ENCODE measurements at regions not wholly inside any gene's neighbourhood (a gene's known extent, or its start where the extent isn't known, plus 50 kb on each side); places are given as distances from the start of the nearest gene placed in this dataset.

- TF ChIP-seq FOS (IDR thresholded peaks at IDR 0.05; ENCODE audit: low read depth, low read length) = no peak
Observed at GRCh38 chr15:38002883-38003477, 68.5 kb downstream of the TMCO5A start (continued).

GRCh38 chr15:38004218-38004861, 69.9 kb downstream of the TMCO5A start:
- WGBS, 2 experiments (ENCODE audit: extremely low coverage in 2 of 2, insufficient read length in 1 of 2) = no CpG with 5 or more reads among the region's 4 CpGs
- Histone ChIP-seq H3K79me1 (ENCODE audit: low read depth in 1 of 2, low read length in 2 of 2) (no peaks in the 10 kb centered on the region), H2BK5ac (ENCODE audit: low read depth, low read length, poor library complexity, severe bottlenecking) (no peak overlapping the region), H2AK5ac (ENCODE audit: low read depth, low read length) (no peak overlapping the region), H2BK20ac (ENCODE audit: low read depth, low read length) (no peak overlapping the region), H3K9ac (ENCODE audit: low read depth, low read length) (no peak overlapping the region), H3K36me3 (ENCODE audit: control insufficient read depth, insufficient read depth, low read length) (no peaks in the 10 kb centered on the region), H3K56ac (ENCODE audit: extremely low read depth, insufficient read depth, low read length) (no peak overlapping the region), H3K9me3 (ENCODE audit: control insufficient read depth, insufficient read depth, low read length) (no peaks in the 10 kb centered on the region), H4K8ac (ENCODE audit: low read depth in 2 of 2, low read length in 2 of 2) (no peak overlapping the region), H4K91ac (ENCODE audit: insufficient read depth, low read depth, low read length) (no peak overlapping the region), H4K20me1 (ENCODE audit: insufficient read depth, low read length) (no peaks in the 10 kb centered on the region), H3K4me3 (ENCODE audit: insufficient read depth, low read depth, low read length) (no peak overlapping the region), H2BK15ac (ENCODE audit: low read depth, low read length) (no peak overlapping the region), H3K14ac (replicated peaks; ENCODE audit: low read depth, low read length) (no peak overlapping the region), H3K9me1 (ENCODE audit: insufficient read depth, low read length) (no peaks in the 10 kb centered on the region), H3K18ac (ENCODE audit: low read depth, low read length) (no peak overlapping the region), H3K27ac (ENCODE audit: insufficient read depth, low read length) (no peak overlapping the region), H2AFZ (replicated peaks; ENCODE audit: low read length, poor library complexity) (no peak overlapping the region), H2BK120ac (ENCODE audit: low read depth, low read length) (no peak overlapping the region), H3K23ac (ENCODE audit: low read depth, low read length) (no peak overlapping the region), H4K5ac (ENCODE audit: low read depth, low read length) (no peak overlapping the region), H3K4me2 (ENCODE audit: low read depth, low read length) (no peak overlapping the region), H3K4me1 (ENCODE audit: control insufficient read depth, insufficient read depth, low read length) (no peaks in the 10 kb centered on the region; the same call in 1 of the 2 replicates), H2AK9ac (replicated peaks; ENCODE audit: low read depth, low read length, poor library complexity) (no peak overlapping the region), H3K4ac (ENCODE audit: low read depth, low read length) (no peak overlapping the region; the same call in 1 of the 2 replicates), H3K27me3 (ENCODE audit: control insufficient read depth, insufficient read depth, low read length) (no peaks in the 10 kb centered on the region)
- no peak for ATAC-seq (ENCODE audit: low read depth)
- intact Hi-C loops (cut with micrococcal nuclease) = loop anchor here (5.0 kb wide), 1 partner anchor 68 kb away; no protein-coding TSS in a partner anchor
- DNase-seq = no peak
- BruUV-seq (replicated peaks) = no TSS peak
- dilution Hi-C loops (cut with HindIII; ENCODE audit: low sequenced_read_pairs, unreplicated experiment) = no loop called here
- ChIA-PET CTCF (interaction anchor here (1.1 kb wide), 1 partner anchor 341 kb away, joined by 3 read pairs; no protein-coding TSS in a partner anchor), POLR2A (ENCODE audit: unreplicated experiment) (no interaction called here)
- in situ Hi-C loops (cut with MboI; ENCODE audit: low sequenced_read_pairs) = loop anchor here (5.0 kb wide), 1 partner anchor 348 kb away; no protein-coding TSS in a partner anchor
- TF ChIP-seq CTCF (conservative IDR thresholded peaks at IDR 0.05; ENCODE audit: low read depth, low read length) = no peak
- no peak for TF ChIP-seq RAD21 (IDR thresholded peaks at IDR 0.05; ENCODE audit: low read length)
- no peak for TF ChIP-seq CHD1 (IDR thresholded peaks at IDR 0.05; ENCODE audit: low read depth, low read length)
- TF ChIP-seq FOS (IDR thresholded peaks at IDR 0.05; ENCODE audit: low read depth, low read length) = no peak
- TF ChIP-seq RCOR1 (IDR thresholded peaks at IDR 0.05; ENCODE audit: insufficient replicate concordance, low read length) = no peak
- no peak for TF ChIP-seq ELK1 (IDR thresholded peaks at IDR 0.05; ENCODE audit: borderline replicate concordance, low read depth, low read length)
- no peak for TF ChIP-seq RFX5 (IDR thresholded peaks at IDR 0.05; ENCODE audit: low read depth, low read length)
- no peak for TF ChIP-seq CEBPB (IDR thresholded peaks at IDR 0.05; ENCODE audit: low read depth, low read length)
- no peak for TF ChIP-seq MAZ (IDR thresholded peaks at IDR 0.05; ENCODE audit: borderline replicate concordance, low read depth, low read length)
- TF ChIP-seq SMC3 (IDR thresholded peaks at IDR 0.05; ENCODE audit: low read depth, low read length) = no peak
- no peak for TF ChIP-seq MXI1 (IDR thresholded peaks at IDR 0.05; ENCODE audit: borderline replicate concordance, low read depth, low read length)
- no peak for TF ChIP-seq NFE2L2 (IDR thresholded peaks at IDR 0.05; ENCODE audit: low read depth, low read length)
- TF ChIP-seq POLR2A (IDR thresholded peaks at IDR 0.05; ENCODE audit: low read depth, low read length) = no peak
- no peak for TF ChIP-seq BHLHE40 (IDR thresholded peaks at IDR 0.05; ENCODE audit: low read depth, low read length)

Data from IMR-90 (cell line).